PC-9 (cell line): ENCODE measurements at regions not wholly inside any gene's neighbourhood (a gene's known extent, or its start where the extent isn't known, plus 50 kb on each side); places are given as distances from the start of the nearest gene placed in this dataset.

Experiments
- EZH2 ChIP-seq: fragments of 200-600 bp; sonication (generic); IDR thresholded peaks from 2 replicates; pipeline ENCODE4 v1.8.0; 2017; ENCODE audit warnings: antibody characterized with exemption, low read depth
- TF ChIP-seq, protein P1 (sequence below): fragments of 200-600 bp; sonication (generic); conservative IDR thresholded peaks from 2 replicates; pipeline ENCODE4 v1.6.1; 2017; ENCODE audit warnings: mixed run types, antibody characterized with exemption, mild to moderate bottlenecking, moderate library complexity

DNA sequence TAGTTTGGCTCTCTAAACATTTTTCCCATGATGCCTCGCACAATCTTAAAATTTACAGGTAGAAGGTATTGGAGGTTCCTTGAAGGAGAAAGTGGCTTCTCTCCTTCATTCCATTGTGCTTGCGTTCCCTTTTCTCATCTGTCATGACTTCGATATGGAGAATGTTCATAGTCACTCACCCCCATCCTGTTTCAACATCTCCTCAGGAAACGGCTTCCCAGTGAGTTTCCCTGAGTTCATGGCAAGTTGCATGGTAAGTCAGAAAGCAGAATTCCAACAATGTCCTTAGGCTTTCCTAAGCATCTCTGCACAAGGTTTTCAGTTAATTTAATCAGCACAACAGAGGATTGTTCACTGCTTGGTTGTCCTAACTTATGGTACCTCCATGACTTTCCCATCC, 581.8 kb upstream of the SLITRK5 start:
- TF ChIP-seq, protein P1, sequence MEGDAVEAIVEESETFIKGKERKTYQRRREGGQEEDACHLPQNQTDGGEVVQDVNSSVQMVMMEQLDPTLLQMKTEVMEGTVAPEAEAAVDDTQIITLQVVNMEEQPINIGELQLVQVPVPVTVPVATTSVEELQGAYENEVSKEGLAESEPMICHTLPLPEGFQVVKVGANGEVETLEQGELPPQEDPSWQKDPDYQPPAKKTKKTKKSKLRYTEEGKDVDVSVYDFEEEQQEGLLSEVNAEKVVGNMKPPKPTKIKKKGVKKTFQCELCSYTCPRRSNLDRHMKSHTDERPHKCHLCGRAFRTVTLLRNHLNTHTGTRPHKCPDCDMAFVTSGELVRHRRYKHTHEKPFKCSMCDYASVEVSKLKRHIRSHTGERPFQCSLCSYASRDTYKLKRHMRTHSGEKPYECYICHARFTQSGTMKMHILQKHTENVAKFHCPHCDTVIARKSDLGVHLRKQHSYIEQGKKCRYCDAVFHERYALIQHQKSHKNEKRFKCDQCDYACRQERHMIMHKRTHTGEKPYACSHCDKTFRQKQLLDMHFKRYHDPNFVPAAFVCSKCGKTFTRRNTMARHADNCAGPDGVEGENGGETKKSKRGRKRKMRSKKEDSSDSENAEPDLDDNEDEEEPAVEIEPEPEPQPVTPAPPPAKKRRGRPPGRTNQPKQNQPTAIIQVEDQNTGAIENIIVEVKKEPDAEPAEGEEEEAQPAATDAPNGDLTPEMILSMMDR, result no peak
- no peak for TF ChIP-seq EZH2
